ENCODE measurements at regions not wholly inside any gene's neighbourhood (a gene's known extent, or its start where the extent isn't known, plus 50 kb on each side); places are given as distances from the start of the nearest gene placed in this dataset.

DNA sequence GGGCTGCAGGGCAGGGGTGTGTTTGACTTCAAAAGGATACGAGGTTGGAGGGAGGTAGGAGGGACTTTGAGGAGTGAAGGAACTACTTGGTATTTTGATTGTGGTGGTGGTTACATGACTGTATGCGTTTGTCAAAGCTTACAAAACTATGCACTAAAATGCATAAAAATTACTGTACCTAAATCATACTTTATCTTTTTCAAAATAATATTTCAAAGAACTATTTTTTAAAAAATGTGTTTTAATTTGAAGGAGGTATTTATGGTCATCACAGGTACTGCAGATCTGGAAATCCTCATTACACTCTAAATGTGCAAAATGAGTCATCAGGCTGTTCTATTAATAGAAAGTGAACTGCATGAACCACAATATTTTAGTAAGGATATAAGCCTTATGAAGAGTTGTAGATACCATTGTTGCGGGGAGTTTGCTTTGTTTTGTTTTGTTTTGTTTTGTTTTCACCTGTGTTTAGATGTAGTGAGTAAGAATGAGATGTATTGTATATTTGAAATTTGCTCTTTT, 116.9 kb downstream of the ARRDC3 start:
- TF ChIP-seq POLR2A (IDR thresholded peaks at IDR 0.05; ENCODE audit: low read depth, low read length) (no peak), POLR2AphosphoS5 (IDR thresholded peaks at IDR 0.05; ENCODE audit: low read depth, low read length) (no peak)
